Hepatic stellate cell (primary cell): ENCODE measurements at regions not wholly inside any gene's neighbourhood (a gene's known extent, or its start where the extent isn't known, plus 50 kb on each side); places are given as distances from the start of the nearest gene placed in this dataset.

Experiments
- DNase-seq: peaks from one replicate; pipeline ENCODE4 v3.0.0; 2011; ENCODE audit warnings: low spot score

DNA sequence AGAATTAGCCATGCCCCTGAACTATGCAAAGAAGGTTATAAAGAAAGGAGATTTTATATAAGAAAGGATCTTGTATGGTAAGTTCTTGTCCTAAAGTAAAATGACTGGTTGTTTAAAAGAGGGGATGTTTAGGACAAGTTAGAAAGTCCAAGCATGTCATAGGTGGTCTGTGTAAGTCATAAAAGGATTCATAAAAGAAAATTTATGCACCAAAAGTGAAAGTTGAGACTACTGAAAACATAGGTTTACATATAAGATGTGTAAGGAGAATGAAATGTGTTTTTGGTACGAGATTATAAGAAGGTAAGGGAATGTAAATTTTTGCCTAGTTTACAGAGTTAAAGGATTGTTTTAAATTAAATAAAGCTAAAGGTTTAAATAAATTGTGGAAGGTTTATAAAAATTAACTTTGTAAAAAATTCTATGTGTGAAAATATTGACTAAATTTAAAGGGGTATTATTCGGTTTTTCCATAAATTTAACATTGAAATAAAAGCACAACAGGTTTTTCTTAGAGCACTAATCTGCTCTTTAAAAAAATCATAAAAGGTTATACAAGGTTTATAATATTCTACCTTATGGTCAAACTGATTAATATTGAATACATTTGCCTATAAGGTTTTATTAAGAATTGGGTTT, 93.6 kb upstream of the UST start:
- no peak for DNase-seq

DNA sequence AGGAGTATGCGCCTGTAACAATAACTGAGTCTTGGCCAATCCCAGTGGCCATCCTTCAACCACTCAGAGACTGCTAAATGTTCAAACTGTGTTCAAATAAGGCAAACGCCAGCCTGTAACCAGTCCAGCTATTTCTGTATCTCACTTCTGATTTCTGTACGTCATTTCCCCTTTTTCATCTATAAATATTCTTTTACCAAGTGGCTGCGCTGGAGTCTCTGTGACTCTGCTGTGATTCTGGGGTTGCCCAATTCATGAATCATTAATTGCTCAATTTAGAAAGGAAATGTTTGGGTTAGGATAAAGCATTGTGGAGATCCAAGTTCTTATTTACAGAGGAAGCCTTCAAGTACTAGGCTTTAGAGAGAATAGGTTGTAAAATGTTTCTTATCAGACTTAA, 89.8 kb upstream of the UST start:
- DNase-seq = no peak

DNA sequence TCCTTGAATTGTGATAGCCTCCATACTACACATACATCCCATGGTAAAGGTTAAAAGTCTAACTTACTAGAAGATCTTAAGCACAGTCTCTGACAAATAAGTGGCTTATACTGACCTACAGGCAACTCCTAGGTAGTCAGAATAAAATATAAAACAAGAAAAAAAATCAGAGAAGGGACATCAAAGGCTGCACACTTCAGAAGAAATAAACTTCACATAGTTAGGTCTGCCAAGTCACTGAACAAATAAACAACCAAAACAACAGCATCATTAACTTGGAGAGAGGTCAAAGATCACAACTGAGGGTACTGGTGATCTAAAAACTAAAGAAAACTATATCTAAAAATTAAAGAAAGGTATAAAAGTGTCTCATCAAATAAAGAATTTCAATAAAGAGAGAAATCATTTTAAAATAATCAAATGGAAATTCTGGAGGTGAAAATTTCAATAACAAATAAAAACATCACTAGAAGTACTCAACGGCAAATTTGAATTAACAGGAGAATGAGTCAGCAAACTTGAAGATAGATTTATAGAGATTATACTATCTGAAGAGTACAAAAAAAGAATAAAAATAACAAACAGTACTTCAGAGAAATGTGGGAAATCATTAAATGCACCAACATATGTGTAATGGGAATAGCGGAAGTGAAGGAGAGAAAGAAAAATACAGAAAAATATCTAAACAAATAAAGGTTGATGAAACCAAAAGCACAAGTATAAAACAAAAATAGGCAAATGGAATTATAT, 88.0 kb upstream of the UST start:
- DNase-seq = no peak

DNA sequence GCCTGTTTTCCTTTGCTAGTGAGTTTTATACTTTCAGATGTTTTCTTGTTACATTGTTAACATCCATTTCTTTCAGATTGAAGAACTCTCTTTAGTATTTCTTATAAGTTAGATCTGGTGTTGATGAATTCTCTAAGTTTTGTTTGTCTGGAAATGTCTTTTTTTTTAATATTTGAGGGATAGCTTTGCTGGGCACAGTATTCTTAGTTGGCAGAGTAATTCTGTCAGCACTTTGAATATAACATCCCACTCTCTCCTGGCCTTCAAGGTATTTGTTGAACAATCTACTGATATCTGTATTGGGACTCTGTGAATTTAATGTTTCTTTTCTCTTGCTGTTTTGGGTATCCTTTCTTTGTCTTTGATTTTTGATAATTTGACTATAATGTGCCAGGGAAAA, 79.4 kb upstream of the UST start:
- DNase-seq = no peak

DNA sequence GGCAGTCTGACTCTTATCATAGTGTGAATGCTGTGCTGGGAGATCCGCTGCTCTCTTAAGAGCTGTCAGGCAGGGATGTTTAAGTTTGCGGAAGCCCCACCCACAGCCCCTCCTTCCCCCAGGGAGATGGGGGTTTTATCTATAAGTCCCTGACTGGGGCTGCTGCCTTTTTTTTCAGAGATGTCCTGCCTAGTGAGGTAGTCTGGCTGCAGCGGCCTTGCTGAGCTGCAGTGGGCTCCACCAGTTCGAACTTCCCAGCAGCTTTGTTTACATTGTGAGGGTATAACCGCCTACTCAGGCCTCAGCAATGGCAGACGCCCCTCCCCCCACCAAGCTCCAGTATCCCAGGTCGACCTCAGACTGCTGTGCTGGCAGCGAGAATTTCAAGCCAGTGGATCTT, 75.7 kb upstream of the UST start:
- no peak for DNase-seq

DNA sequence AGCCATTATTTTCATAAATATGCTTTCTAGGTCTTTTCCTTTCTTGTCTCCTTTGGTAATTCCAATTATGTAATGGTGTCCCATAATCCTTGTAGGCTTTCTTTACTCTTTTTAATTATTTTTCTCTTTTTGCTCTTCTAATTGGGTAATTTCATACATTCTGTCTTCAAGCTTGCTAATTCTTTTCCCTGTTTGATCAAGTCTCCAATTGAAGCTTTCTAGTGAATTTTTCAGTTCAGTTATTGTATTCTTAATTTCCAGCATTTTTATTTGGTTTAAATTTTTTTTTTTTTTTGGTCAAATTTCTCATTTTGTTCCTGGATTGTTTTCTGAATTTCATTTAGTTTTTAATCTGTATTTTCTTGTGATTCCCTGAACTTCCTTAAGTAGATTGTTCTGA, 74.9 kb upstream of the UST start:
- DNase-seq = no peak

DNA sequence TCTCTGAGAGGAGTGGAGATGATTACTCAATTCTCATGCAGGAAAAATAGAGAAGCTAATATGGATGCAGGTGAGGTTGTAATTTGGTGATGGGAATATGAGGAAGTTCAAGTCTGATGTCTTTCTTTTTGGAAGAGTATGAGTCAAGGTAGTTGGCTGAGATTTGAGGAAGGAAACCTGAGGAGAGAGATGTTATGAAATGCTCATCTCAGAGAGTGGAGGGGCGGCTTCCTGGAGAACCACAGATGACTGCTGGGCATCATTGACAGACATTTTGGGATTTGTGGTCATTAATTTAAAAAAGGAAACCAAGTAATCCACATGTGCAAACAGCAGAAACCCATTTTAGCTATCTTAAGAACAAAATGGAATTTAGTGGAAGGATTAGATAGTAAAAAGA, 72.5 kb upstream of the UST start:
- DNase-seq = no peak

DNA sequence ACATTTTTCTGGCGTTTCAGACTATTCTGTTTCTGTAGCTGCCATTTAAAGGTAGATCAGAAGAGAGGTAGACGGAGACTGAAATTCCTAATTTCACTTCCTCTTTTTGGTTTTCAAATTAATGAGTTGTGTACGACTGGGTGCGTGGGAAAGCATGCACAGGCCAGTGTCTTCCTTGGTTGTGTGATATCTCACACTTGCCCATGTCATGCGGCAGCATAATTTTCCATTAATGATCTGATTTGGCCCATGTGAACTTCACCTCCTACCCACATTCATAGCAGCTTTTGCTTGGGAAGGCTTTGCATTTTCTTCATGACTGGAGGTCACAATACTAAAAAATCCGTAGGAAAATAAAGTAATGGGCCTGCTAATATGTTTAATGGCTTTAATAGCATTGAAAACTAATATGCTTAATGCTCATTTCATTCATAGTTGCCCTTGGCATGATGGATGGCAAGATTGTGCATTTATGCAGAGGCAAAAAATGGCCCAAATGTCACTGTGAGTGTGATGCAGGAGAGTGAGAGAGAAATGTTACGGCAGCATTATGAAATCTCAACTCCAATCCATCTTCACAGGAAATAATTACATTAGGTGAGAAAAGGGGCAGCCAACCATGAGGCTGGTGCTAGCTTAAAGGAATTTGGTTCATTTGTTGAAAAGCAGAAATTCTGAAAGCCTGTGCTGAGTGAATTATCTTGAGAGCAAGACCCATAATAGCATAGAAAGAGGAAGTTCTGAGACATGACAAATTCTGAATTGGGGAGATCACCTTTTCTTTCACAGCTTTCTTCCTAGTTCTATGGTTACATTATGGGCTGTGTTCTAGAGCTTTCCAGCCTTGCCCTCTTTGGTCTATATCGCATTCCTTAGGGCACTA, 69.0 kb upstream of the UST start:
- no peak for DNase-seq

DNA sequence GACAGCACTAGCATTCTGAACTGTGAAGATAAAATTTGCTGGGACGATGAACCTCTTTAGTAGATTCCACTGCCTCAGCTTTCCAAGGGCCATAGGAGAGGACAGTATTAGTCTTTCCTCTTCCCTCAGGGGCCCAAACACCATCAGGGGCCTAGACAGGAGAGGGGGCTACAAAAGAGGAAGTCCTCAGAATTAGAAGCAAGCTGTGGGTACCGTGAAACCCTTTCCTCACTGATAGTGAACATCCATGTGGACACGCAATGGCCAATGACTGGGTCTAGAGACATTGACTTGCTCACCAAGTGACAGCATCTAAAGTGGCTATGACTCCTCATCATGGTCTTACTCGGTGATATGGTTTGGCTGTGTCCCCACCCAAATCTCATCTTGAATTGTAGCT, 68.1 kb upstream of the UST start:
- DNase-seq = no peak

DNA sequence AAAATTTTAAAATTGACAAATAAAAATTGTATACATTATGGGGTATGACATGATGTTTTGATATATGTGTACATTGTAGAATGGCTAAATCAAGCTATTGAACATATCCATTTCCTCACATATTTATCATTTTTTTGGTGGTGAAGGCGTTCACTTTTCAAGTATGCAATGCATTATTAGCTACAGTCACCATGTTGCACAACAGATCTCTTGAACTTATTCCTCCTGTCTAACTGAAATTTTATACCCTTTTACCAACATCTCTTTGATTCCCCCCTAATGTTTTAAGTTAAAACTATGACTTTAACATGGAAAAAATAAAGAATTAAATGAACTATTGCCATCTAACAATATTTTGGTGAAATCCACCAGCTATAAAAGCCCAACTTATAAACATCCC, 65.2 kb upstream of the UST start:
- DNase-seq = no peak

DNA sequence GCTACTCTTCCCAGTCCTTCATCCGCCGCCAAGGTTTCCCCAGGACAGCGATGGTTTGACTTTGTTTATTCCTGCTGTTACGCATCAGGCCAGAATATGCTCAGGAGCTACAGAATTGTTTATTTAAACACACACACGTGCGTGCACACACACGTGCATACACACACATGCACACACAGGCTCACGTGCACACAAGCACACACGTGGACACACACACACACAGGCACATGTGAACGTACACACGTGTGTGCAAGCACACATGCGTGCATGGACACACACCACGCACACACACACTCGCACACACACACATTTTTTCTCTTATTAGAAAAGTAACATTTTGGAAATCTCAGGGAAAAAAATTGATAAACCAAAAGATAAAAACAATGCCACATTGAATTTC, 64.6 kb upstream of the UST start:
- DNase-seq = no peak

DNA sequence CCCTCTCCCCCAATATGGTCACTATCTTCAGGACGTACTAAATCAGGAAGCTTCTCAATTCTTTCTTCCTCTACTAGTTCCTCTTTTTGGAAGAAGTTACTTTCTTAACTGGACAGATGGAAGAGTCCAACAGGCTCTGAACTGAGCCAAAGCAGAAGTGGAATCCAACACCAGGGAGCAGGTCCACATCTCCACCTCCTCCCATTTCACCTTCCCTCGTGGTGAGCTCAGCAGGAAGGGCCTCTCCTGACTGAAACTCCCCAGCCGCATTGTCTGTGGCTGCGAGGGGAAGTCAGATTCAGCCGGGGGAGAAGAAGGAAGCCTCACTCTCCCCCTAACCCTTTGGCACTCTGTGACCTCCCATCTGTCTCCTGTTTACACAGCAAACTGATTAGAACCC, 63.8 kb upstream of the UST start:
- no peak for DNase-seq

DNA sequence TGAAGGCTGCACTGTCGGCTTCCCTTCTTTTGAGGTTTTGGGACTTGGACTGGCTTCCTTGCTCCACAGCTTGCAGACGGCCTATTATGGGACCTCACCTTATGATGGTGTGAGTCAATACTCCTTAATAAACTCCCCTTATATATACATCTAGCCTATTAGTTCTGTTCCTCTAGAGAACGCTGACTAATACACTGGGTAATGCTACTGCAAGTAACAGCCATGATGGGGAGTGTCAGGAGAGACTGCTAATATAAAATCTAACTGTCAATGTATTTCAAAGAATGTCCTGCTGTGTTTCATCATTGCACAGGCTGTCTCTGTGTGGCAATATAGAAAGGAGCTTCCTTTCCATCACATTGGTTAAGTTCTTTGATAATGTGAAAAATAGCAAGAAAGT, 57.7 kb upstream of the UST start:
- no peak for DNase-seq

DNA sequence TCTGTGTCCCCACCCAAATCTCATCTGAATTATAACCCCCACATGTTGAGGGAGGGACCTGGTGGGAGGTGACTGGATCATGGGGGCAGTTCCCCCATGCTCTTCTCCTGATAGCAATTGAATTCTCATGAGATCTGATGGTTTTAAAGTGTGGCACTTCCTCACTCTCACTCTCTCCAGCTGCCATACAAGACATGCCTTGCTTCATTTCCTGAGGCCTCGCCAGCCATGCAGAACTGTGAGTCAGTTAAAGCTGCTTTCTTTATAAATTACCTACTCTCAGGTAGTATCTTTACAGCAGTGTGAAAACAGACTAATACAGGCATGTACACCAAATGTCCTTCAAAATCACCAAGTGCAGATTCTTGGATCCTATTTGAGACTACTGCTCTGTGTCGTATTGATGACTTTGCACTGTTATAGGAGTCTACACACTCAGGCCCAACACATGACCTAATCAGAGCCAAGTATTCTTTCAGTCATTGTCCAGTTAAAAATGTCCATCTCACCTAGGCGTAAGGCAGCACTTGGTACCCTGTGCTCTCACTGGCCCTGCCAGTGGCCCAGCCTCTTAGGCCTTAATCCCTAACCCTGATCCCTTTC, 52.8 kb upstream of the UST start:
- no peak for DNase-seq
